WTC11 (cell line): ENCODE measurements at regions not wholly inside any gene's neighbourhood (a gene's known extent, or its start where the extent isn't known, plus 50 kb on each side); places are given as distances from the start of the nearest gene placed in this dataset.

Source experiments
- CTCF ChIP-seq: fragments of 200-600 bp; IDR thresholded peaks from 2 replicates; pipeline ENCODE4 v1.8.0; 2022; ENCODE audit warnings: antibody characterized with exemption
- GRHL2 ChIP-seq: fragments of 250-450 bp; sonication (Bioruptor Pico); IDR thresholded peaks from 2 replicates; pipeline ENCODE4 v1.8.0; 2022; ENCODE audit warnings: mild to moderate bottlenecking, moderate library complexity; ENCODE audit not compliant: insufficient replicate concordance, severe bottlenecking
- NFYB ChIP-seq: sonication (generic); formaldehyde crosslinking; conservative IDR thresholded peaks from 2 replicates; pipeline ENCODE4 v1.8.0; 2022; ENCODE audit warnings: low read depth, missing genetic modification reagents
- PRDM15 ChIP-seq: sonication (generic); formaldehyde crosslinking; IDR thresholded peaks from 2 replicates; pipeline ENCODE4 v1.8.0; 2022; ENCODE audit warnings: missing genetic modification reagents
- TF ChIP-seq, protein P1 (sequence below): sonication (generic); formaldehyde crosslinking; IDR thresholded peaks from 2 replicates; pipeline ENCODE4 v1.8.1; 2023; ENCODE audit warnings: mild to moderate bottlenecking, missing genetic modification reagents, moderate library complexity
- TF ChIP-seq, protein P2 (sequence below): sonication (generic); formaldehyde crosslinking; IDR thresholded peaks from 2 replicates; pipeline ENCODE4 v1.8.1; 2023; ENCODE audit warnings: mild to moderate bottlenecking, missing genetic modification reagents, borderline replicate concordance

DNA sequence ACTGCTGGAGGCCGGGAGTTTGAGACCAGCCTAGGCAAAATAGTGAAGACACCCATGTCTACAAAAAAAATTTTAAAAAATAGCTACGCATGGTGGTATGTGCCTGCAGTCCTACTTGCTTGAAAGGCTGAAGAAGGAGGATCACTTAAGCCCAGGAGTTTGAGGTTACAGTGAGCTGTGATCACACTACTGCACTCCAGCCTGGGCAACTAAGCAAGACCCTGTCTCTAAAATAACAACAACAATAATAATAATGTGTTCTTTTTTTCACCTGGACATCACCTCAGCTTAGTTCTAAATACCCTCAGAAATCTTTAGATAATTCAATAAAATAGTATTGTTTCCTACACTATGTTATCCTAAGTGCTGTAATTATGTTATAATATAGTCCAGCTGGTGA lies 397.1 kb upstream of the ZNF804A start:
- TF ChIP-seq CTCF (no peak), GRHL2 (CRISPR knock-in tag) (no peak), PRDM15 (CRISPR knock-in tag) (no peak), NFYB (no peak)
- TF ChIP-seq, protein P1, sequence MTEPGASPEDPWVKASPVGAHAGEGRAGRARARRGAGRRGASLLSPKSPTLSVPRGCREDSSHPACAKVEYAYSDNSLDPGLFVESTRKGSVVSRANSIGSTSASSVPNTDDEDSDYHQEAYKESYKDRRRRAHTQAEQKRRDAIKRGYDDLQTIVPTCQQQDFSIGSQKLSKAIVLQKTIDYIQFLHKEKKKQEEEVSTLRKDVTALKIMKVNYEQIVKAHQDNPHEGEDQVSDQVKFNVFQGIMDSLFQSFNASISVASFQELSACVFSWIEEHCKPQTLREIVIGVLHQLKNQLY (CRISPR knock-in tag), result no peak
- TF ChIP-seq, protein P2, sequence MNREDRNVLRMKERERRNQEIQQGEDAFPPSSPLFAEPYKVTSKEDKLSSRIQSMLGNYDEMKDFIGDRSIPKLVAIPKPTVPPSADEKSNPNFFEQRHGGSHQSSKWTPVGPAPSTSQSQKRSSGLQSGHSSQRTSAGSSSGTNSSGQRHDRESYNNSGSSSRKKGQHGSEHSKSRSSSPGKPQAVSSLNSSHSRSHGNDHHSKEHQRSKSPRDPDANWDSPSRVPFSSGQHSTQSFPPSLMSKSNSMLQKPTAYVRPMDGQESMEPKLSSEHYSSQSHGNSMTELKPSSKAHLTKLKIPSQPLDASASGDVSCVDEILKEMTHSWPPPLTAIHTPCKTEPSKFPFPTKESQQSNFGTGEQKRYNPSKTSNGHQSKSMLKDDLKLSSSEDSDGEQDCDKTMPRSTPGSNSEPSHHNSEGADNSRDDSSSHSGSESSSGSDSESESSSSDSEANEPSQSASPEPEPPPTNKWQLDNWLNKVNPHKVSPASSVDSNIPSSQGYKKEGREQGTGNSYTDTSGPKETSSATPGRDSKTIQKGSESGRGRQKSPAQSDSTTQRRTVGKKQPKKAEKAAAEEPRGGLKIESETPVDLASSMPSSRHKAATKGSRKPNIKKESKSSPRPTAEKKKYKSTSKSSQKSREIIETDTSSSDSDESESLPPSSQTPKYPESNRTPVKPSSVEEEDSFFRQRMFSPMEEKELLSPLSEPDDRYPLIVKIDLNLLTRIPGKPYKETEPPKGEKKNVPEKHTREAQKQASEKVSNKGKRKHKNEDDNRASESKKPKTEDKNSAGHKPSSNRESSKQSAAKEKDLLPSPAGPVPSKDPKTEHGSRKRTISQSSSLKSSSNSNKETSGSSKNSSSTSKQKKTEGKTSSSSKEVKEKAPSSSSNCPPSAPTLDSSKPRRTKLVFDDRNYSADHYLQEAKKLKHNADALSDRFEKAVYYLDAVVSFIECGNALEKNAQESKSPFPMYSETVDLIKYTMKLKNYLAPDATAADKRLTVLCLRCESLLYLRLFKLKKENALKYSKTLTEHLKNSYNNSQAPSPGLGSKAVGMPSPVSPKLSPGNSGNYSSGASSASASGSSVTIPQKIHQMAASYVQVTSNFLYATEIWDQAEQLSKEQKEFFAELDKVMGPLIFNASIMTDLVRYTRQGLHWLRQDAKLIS (CRISPR knock-in tag), result no peak
